WTC11 (cell line): ENCODE measurements at regions not wholly inside any gene's neighbourhood (a gene's known extent, or its start where the extent isn't known, plus 50 kb on each side); places are given as distances from the start of the nearest gene placed in this dataset.

Experiments
- ATAC-seq: fragments of 200-7000 bp; cut with Tn5 transposase; 2 replicates; pipeline ENCODE4 v1.10.0; 2021; ENCODE audit warnings: mild to moderate bottlenecking, moderate library complexity
- CTCF ChIA-PET: fragments of 300-600 bp; sonication (Branson Sonifier 250); formaldehyde crosslinking; loops from one replicate; lab custom pipeline; 2021; ENCODE audit warnings: antibody characterized with exemption; lab: Charles Lee
- POLR2A ChIA-PET: fragments of 350-600 bp; sonication (Branson Sonifier 250); formaldehyde crosslinking; loops from one replicate; lab custom pipeline; 2021; ENCODE audit warnings: antibody characterized with exemption; lab: Charles Lee
- DNase-seq: peaks from one replicate; pipeline ENCODE4 v3.0.0; 2021; ENCODE audit warnings: low spot score
- H3K27ac Mint-ChIP-seq: 2 replicates; pipeline ENCODE4 v1.8.0; 2021; ENCODE audit warnings: mixed read lengths
- H3K27me3 Mint-ChIP-seq: 2 replicates; pipeline ENCODE4 v1.8.0; 2021; ENCODE audit warnings: low read depth, mild to moderate bottlenecking, moderate library complexity, mixed read lengths
- H3K36me3 Mint-ChIP-seq: 2 replicates; pipeline ENCODE4 v1.8.0; 2021; ENCODE audit warnings: mixed read lengths
- H3K4me1 Mint-ChIP-seq: 2 replicates; pipeline ENCODE4 v1.8.0; 2022; ENCODE audit warnings: mixed read lengths
- H3K4me3 Mint-ChIP-seq: 2 replicates; pipeline ENCODE4 v1.8.0; 2021; ENCODE audit warnings: mild to moderate bottlenecking, moderate library complexity, mixed read lengths
- H3K9me3 Mint-ChIP-seq: 2 replicates; pipeline ENCODE4 v1.8.0; 2021; ENCODE audit warnings: mixed read lengths
- EMX1 ChIP-seq: fragments of 250-450 bp; sonication (Bioruptor Pico); IDR thresholded peaks from 2 replicates; pipeline ENCODE4 v1.8.0; 2021; ENCODE audit warnings: mild to moderate bottlenecking
- FOXJ3 ChIP-seq: sonication (generic); formaldehyde crosslinking; IDR thresholded peaks from 2 replicates; pipeline ENCODE4 v1.9.0; 2021; ENCODE audit warnings: missing genetic modification reagents, mild to moderate bottlenecking, borderline replicate concordance
- GABPB1 ChIP-seq: sonication (generic); formaldehyde crosslinking; IDR thresholded peaks from 2 replicates; pipeline ENCODE4 v1.8.1; 2023; ENCODE audit warnings: mild to moderate bottlenecking, missing genetic modification reagents
- IRF2 ChIP-seq: sonication (generic); formaldehyde crosslinking; IDR thresholded peaks from 2 replicates; pipeline ENCODE4 v1.8.0; 2022; ENCODE audit warnings: low read depth, missing genetic modification reagents, borderline replicate concordance
- MXD4 ChIP-seq: fragments of 250-450 bp; sonication (Bioruptor Pico); IDR thresholded peaks from 2 replicates; pipeline ENCODE4 v1.8.0; 2021; ENCODE audit warnings: mild to moderate bottlenecking, moderate library complexity, borderline replicate concordance
- SMAD3 ChIP-seq: sonication (generic); formaldehyde crosslinking; IDR thresholded peaks from 2 replicates; pipeline ENCODE4 v1.8.0; 2022; ENCODE audit warnings: missing genetic modification reagents, mild to moderate bottlenecking, borderline replicate concordance
- TEAD4 ChIP-seq: sonication (generic); formaldehyde crosslinking; IDR thresholded peaks from 2 replicates; pipeline ENCODE4 v1.8.0; 2022; ENCODE audit warnings: mild to moderate bottlenecking, missing genetic modification reagents
- ZNF121 ChIP-seq: sonication (generic); formaldehyde crosslinking; IDR thresholded peaks from 2 replicates; pipeline ENCODE4 v1.8.0; 2023; ENCODE audit warnings: missing genetic modification reagents
- ZNF138 ChIP-seq: sonication (generic); formaldehyde crosslinking; conservative IDR thresholded peaks from 2 replicates; pipeline ENCODE4 v1.8.1; 2022; ENCODE audit warnings: mild to moderate bottlenecking, moderate library complexity, missing genetic modification reagents
- TF ChIP-seq, protein P1 (sequence below): sonication (generic); formaldehyde crosslinking; IDR thresholded peaks from 2 replicates; pipeline ENCODE4 v1.8.1; 2022; ENCODE audit warnings: missing genetic modification reagents, borderline replicate concordance
- TF ChIP-seq, protein P2 (sequence below): fragments of 250-450 bp; sonication (Bioruptor Pico); IDR thresholded peaks from 2 replicates; pipeline ENCODE4 v1.9.0; 2021; ENCODE audit warnings: mild to moderate bottlenecking
- TF ChIP-seq, protein P3 (sequence below): sonication (generic); formaldehyde crosslinking; IDR thresholded peaks from 2 replicates; pipeline ENCODE4 v1.8.1; 2022; ENCODE audit warnings: low read depth, mild to moderate bottlenecking, moderate library complexity, missing genetic modification reagents, borderline replicate concordance
- TF ChIP-seq, protein P4 (sequence below): sonication (generic); formaldehyde crosslinking; IDR thresholded peaks from 2 replicates; pipeline ENCODE4 v1.8.0; 2022; ENCODE audit warnings: mild to moderate bottlenecking, missing genetic modification reagents
- TF ChIP-seq, protein P5 (sequence below): sonication (generic); formaldehyde crosslinking; IDR thresholded peaks from 2 replicates; pipeline ENCODE4 v1.8.1; 2023; ENCODE audit warnings: mild to moderate bottlenecking, missing genetic modification reagents, moderate library complexity
- TF ChIP-seq, protein P6 (sequence below): sonication (generic); formaldehyde crosslinking; conservative IDR thresholded peaks from 2 replicates; pipeline ENCODE4 v1.8.1; 2023; ENCODE audit warnings: mild to moderate bottlenecking, low read depth, missing genetic modification reagents, moderate library complexity
- TF ChIP-seq, protein P7 (sequence below): sonication (generic); formaldehyde crosslinking; IDR thresholded peaks from 2 replicates; pipeline ENCODE4 v1.8.0; 2022; ENCODE audit warnings: mild to moderate bottlenecking, missing genetic modification reagents

DNA sequence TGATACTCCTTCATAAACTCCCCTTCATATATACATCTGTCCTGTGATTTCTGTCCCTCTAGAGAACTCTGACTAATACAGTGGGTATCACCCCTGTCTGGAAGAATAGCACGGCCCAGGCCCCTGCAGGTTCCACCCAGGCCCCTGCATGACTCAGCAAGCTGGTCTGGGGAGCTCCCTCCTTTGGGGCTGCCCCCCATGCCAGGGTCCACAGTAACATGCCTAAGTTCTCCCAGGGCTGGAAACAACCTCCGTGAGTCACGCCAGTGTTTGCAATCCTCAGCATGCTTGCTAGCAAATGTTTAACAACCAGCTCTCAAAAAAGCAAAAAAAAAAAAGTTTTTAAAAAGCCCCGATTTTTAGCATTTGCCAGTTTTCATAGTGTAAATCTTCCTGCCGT is 134.3 kb upstream of the CDH4 start:
- no peak for DNase-seq
- H3K27ac Mint-ChIP-seq: no peak overlapping the region
- ChIA-PET POLR2A (no interaction called here), CTCF (interaction anchor here (1.2 kb wide), 1 partner anchor 266 kb away, joined by 4 read pairs; no protein-coding TSS in a partner anchor)
- H3K4me1 Mint-ChIP-seq: peaks cover 13% of the 10 kb centered on the region
- TF ChIP-seq ZNF138 (CRISPR knock-in tag) (no peak), IRF2 (CRISPR knock-in tag) (no peak), EMX1 (CRISPR knock-in tag) (no peak), FOXJ3 (CRISPR knock-in tag) (no peak)
- TF ChIP-seq, protein P1, sequence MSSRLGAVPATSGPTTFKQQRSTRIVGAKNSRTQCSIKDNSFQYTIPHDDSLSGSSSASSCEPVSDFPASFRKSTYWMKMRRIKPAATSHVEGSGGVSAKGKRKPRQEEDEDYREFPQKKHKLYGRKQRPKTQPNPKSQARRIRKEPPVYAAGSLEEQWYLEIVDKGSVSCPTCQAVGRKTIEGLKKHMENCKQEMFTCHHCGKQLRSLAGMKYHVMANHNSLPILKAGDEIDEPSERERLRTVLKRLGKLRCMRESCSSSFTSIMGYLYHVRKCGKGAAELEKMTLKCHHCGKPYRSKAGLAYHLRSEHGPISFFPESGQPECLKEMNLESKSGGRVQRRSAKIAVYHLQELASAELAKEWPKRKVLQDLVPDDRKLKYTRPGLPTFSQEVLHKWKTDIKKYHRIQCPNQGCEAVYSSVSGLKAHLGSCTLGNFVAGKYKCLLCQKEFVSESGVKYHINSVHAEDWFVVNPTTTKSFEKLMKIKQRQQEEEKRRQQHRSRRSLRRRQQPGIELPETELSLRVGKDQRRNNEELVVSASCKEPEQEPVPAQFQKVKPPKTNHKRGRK (CRISPR knock-in tag): no peak
- TF ChIP-seq, protein P2, sequence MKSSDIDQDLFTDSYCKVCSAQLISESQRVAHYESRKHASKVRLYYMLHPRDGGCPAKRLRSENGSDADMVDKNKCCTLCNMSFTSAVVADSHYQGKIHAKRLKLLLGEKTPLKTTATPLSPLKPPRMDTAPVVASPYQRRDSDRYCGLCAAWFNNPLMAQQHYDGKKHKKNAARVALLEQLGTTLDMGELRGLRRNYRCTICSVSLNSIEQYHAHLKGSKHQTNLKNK (CRISPR knock-in tag): no peak
- TF ChIP-seq, protein P3, sequence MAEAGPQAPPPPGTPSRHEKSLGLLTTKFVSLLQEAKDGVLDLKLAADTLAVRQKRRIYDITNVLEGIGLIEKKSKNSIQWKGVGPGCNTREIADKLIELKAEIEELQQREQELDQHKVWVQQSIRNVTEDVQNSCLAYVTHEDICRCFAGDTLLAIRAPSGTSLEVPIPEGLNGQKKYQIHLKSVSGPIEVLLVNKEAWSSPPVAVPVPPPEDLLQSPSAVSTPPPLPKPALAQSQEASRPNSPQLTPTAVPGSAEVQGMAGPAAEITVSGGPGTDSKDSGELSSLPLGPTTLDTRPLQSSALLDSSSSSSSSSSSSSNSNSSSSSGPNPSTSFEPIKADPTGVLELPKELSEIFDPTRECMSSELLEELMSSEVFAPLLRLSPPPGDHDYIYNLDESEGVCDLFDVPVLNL (CRISPR knock-in tag): no peak
- TF ChIP-seq, protein P4, sequence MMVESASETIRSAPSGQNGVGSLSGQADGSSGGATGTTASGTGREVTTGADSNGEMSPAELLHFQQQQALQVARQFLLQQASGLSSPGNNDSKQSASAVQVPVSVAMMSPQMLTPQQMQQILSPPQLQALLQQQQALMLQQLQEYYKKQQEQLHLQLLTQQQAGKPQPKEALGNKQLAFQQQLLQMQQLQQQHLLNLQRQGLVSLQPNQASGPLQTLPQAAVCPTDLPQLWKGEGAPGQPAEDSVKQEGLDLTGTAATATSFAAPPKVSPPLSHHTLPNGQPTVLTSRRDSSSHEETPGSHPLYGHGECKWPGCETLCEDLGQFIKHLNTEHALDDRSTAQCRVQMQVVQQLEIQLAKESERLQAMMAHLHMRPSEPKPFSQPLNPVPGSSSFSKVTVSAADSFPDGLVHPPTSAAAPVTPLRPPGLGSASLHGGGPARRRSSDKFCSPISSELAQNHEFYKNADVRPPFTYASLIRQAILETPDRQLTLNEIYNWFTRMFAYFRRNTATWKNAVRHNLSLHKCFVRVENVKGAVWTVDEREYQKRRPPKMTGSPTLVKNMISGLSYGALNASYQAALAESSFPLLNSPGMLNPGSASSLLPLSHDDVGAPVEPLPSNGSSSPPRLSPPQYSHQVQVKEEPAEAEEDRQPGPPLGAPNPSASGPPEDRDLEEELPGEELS: no peak
- H3K27me3 Mint-ChIP-seq: peaks cover 55% of the 10 kb centered on the region
- no peak for ATAC-seq
- H3K36me3 Mint-ChIP-seq: peaks cover 6% of the 10 kb centered on the region
- H3K9me3 Mint-ChIP-seq: peaks cover 7% of the 10 kb centered on the region
- H3K4me3 Mint-ChIP-seq: no peak overlapping the region

DNA sequence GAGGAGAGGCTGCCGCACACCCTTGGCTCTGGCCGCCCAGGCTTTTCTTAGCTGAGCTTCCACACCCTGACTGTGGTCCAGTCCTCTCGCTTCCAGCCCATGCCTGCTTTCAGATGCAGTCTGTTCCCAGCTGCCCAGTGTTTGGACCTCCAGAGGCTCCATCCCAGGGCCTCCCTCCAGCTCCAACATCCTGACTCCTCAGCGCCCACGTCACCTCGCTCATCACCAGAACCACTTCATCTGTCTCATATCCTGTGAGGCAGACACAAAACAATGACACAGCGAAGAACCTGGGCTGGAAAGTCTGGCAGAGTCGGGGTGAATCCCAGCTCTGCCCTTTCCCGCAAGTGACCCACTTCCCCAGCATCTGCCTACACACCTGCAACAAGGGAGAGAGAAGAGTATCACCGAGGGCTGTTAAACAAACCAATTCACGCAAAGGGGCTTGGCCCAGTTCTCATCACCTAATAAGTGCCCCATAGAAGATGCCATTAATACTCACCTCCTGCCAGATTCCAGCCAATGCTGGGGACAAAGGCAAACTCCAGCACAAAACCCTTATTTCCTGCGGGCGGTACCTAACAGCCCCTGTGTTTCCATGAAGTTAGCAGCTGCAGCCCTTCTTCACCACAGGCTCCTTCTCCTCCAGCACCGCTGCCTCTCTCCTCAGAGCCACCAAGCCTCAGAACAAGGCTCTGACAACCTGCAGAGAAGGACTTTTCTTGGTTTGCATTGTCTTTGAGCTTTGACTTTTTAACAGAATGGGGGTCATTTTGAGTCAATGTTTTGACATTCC is 133.4 kb upstream of the CDH4 start:
- Mint-ChIP-seq H3K9me3 (peaks cover 9% of the 10 kb centered on the region), H3K4me1 (peaks cover 13% of the 10 kb centered on the region), H3K4me3 (no peak overlapping the region), H3K36me3 (peaks cover 9% of the 10 kb centered on the region), H3K27ac (no peak overlapping the region), H3K27me3 (peaks cover 57% of the 10 kb centered on the region)
- ChIA-PET POLR2A (no interaction called here), CTCF (interaction anchor here (1.1 to 1.2 kb wide), 2 partner anchors 111 to 267 kb away, joined by 3 to 4 read pairs; no protein-coding TSS in a partner anchor)
- ATAC-seq: no peak
- no peak for DNase-seq
- TF ChIP-seq, protein P5, sequence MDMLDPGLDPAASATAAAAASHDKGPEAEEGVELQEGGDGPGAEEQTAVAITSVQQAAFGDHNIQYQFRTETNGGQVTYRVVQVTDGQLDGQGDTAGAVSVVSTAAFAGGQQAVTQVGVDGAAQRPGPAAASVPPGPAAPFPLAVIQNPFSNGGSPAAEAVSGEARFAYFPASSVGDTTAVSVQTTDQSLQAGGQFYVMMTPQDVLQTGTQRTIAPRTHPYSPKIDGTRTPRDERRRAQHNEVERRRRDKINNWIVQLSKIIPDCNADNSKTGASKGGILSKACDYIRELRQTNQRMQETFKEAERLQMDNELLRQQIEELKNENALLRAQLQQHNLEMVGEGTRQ (CRISPR knock-in tag): no peak
- no peak for TF ChIP-seq TEAD4 (CRISPR knock-in tag)
- no peak for TF ChIP-seq MXD4
- TF ChIP-seq, protein P6, sequence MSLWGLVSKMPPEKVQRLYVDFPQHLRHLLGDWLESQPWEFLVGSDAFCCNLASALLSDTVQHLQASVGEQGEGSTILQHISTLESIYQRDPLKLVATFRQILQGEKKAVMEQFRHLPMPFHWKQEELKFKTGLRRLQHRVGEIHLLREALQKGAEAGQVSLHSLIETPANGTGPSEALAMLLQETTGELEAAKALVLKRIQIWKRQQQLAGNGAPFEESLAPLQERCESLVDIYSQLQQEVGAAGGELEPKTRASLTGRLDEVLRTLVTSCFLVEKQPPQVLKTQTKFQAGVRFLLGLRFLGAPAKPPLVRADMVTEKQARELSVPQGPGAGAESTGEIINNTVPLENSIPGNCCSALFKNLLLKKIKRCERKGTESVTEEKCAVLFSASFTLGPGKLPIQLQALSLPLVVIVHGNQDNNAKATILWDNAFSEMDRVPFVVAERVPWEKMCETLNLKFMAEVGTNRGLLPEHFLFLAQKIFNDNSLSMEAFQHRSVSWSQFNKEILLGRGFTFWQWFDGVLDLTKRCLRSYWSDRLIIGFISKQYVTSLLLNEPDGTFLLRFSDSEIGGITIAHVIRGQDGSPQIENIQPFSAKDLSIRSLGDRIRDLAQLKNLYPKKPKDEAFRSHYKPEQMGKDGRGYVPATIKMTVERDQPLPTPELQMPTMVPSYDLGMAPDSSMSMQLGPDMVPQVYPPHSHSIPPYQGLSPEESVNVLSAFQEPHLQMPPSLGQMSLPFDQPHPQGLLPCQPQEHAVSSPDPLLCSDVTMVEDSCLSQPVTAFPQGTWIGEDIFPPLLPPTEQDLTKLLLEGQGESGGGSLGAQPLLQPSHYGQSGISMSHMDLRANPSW: no peak
- TF ChIP-seq SMAD3: no peak
- TF ChIP-seq, protein P4: no peak
- no peak for TF ChIP-seq ZNF121 (CRISPR knock-in tag)
- TF ChIP-seq GABPB1 (CRISPR knock-in tag): no peak
- TF ChIP-seq, protein P7, sequence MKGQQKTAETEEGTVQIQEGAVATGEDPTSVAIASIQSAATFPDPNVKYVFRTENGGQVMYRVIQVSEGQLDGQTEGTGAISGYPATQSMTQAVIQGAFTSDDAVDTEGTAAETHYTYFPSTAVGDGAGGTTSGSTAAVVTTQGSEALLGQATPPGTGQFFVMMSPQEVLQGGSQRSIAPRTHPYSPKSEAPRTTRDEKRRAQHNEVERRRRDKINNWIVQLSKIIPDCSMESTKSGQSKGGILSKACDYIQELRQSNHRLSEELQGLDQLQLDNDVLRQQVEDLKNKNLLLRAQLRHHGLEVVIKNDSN: no peak
